GM12873 (cell line): ENCODE measurements at regions not wholly inside any gene's neighbourhood (a gene's known extent, or its start where the extent isn't known, plus 50 kb on each side); places are given as distances from the start of the nearest gene placed in this dataset.

Experiments
- CTCF ChIP-seq: IDR thresholded peaks from 2 replicates; pipeline ENCODE4 v1.5.1; 2012; ENCODE audit warnings: low read depth, mild to moderate bottlenecking, moderate library complexity, low read length, control low read depth; ENCODE audit not compliant: insufficient read depth; ENCODE audit errors: missing control alignments

GRCh38 chr5:112472614-112473013 is 53.5 kb upstream of the EPB41L4A start:
- no peak for TF ChIP-seq CTCF

- no peak for TF ChIP-seq CTCF
Observed at GRCh38 chr5:112473989-112474388, 54.9 kb upstream of the EPB41L4A start.

GRCh38 chr5:112475747-112476365 is 56.8 kb upstream of the EPB41L4A start:
- TF ChIP-seq CTCF: no peak

GRCh38 chr5:112479418-112479817 is 60.3 kb upstream of the EPB41L4A start:
- TF ChIP-seq CTCF: no peak

- TF ChIP-seq CTCF: no peak
Observed at GRCh38 chr5:112480501-112480900, 61.4 kb upstream of the EPB41L4A start.

- no peak for TF ChIP-seq CTCF
Observed at GRCh38 chr5:112483704-112484103, 64.6 kb upstream of the EPB41L4A start.

GRCh38 chr5:112485934-112486355 is 66.9 kb upstream of the EPB41L4A start:
- no peak for TF ChIP-seq CTCF
